ENCODE measurements at regions not wholly inside any gene's neighbourhood (a gene's known extent, or its start where the extent isn't known, plus 50 kb on each side); places are given as distances from the start of the nearest gene placed in this dataset.
"Not testable (repeated sequence)": the region's sequence is repeated elsewhere in the genome, so short reads cannot be mapped to it uniquely, and the experiment has no call there.

DNA sequence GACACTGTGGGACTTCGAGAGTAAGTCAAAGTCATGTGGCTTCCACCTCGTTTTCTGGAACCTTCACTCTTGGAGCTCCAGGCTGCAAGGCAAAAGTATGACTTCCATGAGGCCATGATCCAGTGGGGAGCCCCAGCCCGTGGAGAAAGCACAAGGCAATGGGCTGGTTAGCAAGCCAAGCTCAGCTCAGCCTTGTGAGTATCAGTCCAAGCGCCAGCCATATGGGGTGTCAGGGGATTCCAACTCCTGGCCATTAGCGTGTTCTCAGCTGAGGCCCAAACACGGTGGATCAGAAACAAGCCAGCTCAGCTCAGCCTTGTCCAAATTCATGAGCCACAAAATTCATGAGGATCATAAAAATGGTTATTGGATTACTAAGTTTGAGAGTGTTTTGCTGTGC lies 261.0 kb downstream of the RHOU start:
- DNase-seq: no peak

DNA sequence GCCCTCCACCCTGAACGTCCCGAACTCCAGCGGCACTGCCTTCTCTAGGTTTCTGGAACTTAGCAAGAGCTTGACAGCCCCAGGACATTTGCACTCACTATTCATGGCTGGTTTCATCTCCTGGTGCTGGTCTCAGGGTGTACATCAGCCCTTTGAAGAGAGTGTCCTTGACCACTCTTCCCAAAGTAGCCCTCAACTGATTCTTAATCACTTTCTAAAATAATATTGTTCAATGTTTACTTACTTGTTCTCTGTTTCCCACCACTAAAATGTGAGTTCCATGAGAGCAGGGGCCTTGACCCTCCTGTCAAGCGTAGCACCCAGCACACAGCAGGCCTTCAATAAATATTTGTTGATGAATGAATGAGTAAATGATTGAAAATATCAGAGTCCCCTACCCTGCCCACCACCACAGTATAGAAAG lies 262.5 kb downstream of the RHOU start:
- DNase-seq: no peak

GRCh38 chr1:228998179-228998578 lies 262.9 kb downstream of the RHOU start:
- DNase-seq: no peak

DNA sequence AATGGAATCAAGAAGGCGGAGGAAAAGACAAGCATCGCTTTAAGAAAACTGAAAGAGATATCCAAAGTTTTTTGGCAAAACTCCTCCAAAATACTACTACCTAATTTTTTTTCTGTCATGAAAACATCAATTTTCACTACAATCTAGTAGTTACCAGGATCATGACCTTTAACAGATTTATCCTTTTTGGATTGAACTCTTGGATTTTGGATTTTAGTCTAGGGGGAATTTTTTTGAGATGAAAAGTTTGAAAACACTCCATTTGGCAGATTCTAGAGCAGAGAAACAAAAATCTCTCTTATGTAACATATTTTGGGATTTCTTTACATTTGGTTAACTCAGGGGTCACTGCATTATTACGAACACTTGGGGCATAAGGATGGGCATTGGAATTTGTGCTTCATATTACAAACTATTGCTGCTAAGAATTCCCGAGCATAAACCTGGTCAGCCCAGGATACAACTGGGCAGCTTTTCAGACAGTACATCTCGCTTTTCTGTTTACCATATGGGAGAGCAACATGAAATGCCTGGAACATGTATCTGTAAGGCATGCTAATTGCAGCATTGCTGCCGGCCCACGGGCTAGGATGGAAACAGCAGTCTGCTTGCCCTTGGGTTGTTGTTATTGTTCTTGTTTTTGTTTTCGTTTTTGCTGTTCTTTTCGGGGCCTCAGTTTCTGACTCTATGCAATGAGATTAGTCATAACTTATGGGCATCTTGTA lies 264.3 kb downstream of the RHOU start:
- DNase-seq: no peak

- no peak for DNase-seq
Measured at GRCh38 chr1:229000187-229000586, 264.9 kb downstream of the RHOU start.

GRCh38 chr1:229001467-229002011 lies 266.3 kb downstream of the RHOU start:
- no peak for DNase-seq

DNA sequence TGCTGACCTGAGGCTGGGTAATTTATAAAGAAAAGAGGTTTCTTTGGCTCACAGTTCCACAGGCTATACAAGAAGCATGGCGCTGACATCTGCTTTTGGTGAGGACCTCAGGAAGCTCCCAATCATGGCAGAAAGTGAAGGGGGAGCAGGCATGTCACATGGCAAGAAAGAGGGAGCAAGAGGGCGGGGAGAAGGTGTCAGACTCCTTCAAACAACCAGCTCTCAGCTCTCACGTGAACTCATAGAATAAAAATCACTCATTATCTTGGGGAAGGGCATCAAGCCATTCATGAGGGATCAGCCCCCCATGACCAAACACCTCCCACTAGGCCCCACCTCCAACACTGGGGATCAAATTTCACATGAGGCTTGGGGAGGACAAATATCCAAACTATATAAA lies 266.8 kb downstream of the RHOU start:
- DNase-seq: no peak

- DNase-seq: no peak
Measured at GRCh38 chr1:229002451-229002960, 267.2 kb downstream of the RHOU start.

DNA sequence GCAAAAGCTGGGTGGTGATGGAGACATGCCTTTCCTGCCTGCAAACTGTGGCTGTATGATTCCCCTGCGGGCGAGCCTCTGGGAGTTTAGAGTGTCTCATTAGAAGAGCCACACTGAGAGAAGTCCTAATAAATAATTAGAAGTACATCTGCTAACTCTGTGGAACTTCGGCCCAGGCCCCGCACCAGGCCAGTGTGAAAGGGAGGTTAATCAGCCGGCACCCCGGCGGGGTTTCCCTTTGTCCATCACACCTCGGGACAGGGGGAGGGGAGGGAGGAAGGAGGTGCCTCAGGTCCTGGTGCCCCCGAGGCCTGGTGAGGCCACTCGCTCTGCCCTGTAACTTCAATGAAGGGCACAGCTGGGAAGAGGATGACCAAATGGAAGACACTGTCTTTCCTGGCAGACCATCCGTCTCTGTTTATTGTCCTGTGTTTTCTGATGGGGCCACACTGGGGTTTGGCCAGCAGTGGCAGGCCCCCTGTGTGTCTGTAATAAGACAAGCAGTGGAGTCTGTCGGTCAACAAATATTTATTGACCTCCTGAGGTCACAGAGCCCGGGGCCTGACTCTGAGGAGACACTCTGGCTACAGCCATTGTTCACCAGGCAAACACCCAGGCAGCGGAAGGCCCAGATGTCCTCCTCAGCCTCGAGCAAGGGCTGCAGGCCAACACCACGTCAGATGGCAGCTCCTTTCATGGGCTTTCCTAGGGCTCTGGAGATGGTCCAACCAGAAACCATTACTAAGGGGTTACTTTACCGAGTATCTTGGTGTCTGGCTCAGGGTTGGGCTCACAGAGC lies 267.5 kb upstream of the RAB4A start:
- no peak for DNase-seq

DNA sequence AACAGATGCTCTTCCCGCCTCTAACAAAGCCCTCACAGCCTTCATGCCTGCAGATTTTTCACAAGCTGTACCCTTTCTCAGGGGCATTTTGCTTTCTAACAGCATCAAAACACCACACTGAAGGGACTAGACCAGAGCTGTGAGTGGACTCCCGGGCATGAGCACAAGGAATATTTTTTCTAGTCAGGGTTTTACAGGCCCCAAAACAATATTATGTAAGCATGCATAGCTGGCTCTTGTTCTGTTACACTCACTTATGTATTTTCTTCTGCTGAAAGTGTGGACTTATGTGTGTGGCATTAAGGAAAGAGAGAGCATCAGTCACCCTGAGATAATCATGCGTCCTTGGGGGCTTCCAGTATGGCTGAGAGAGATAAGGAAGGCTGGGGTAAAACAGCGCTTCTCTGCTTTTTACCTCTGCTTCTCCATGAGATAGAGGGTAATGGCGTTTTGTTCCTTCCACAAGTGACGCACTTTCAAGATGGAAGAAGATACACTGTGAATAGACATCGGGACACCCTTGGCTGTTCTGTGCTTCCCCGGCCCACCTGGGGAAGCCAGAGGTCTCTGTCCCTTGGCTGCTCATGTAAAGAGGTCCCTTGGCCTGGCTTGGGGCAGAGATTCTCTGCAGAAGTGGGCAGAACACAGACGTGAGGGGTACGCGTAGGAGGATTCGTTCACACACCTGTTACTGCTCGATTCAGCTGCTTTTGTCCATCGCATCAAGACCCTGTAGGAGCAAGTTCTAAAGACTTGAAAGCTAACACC lies 266.7 kb upstream of the RAB4A start:
- DNase-seq: no peak

GRCh38 chr1:229005097-229005496 lies 265.8 kb upstream of the RAB4A start:
- DNase-seq: no peak

DNA sequence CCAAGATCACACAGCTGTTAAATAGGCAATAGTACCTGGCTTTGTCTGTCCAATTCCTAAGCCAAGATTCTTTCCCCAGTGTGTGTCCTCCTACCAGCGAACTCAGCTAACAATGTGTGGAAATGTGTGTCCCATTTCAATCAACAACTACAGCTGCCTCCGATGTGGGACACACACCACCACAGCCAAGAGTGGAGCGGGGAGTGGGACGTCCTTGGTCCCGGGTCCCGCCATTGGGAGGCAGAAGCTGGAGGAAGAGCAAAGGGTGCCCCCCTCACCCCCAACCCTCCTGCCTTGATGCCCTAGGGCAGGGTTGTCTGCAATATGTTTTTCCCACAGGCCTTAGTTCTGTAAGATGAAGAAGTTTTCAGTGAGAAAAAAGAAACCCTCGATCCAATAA lies 265.4 kb upstream of the RAB4A start:
- no peak for DNase-seq

GRCh38 chr1:229006121-229006870 lies 264.6 kb upstream of the RAB4A start:
- DNase-seq: no peak

GRCh38 chr1:229007167-229007566 lies 263.7 kb upstream of the RAB4A start:
- no peak for DNase-seq

- no peak for DNase-seq
Measured at GRCh38 chr1:229007701-229008100, 263.2 kb upstream of the RAB4A start.

GRCh38 chr1:229008347-229008746 lies 262.6 kb upstream of the RAB4A start:
- not testable (repeated sequence) for DNase-seq

DNA sequence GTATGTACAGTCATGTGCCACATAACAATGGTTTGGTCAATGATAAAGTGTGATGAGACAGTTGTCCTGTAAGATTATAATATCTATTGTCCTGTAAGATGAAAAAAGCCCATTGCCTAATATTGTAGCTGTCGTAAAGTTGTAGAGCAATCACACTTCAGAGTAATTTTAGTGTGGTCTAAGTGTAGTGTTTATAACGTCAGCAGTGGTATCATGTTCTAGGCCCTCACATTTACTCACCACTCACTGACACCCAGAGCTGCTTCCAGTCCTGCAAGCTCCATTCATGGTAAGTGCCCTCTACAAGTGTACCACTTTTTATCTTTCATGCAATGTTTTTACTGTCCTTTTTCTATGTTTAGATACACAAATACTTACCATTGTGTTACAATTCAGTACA lies 259.9 kb upstream of the RAB4A start:
- DNase-seq: no peak

GRCh38 chr1:229012823-229013222 lies 258.1 kb upstream of the RAB4A start:
- no peak for DNase-seq

DNA sequence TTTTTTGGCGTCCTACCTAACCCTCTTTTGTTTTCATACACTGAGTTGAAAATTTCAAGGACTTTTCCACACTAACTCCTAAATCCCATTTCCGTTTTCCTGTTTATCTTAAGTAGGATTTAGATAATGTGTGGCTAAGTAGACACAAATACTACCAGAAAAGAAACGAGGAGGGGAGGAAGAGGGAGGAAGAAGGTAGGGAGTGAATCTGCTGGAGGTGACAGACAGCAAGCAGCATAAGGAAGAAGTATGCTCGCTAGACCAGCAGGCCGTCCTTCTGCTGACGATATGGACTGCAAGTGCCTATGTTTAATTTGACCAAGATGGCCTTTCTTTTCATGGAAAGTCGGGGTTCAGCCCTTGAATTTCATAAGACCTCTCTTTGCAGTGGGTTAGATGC lies 256.9 kb upstream of the RAB4A start:
- no peak for DNase-seq

DNA sequence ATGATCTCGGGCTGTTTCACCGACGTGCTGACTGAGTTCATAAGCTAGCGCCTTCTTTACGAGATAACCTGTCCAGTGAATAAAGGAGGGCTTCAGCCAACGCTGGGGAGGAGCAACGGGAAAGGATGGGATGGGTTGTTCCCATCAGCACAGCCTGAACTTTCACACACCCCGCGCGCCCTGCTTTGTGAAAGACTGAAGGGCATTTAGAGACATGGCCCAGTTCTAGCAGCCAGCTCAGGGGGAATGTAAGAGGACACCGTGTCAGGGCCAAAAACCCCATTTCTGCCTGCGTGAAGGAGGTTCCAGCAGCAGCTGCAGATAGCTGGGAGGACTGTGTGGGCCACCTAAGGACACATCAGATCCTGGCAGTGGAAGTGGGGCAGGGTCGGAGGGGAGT lies 255.1 kb upstream of the RAB4A start:
- DNase-seq: no peak

DNA sequence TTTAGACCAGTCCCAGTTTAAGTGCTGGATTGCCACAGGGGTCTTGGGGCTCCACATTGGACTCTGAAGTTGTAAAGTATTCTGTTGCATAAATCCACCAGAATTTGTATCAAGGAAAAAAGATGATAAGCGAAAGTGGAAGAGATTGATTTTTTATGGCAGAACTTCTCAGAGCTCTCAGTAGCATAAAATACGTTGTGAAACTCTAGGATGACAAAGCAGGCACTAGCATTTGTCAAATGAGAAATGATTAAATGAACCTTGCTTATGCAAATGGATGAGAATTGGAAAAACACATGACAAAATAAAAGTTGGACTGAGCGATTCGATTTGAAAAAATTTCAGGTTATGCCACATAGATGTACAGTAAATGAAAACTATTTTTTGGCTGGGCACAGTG lies 253.8 kb upstream of the RAB4A start:
- no peak for DNase-seq

DNA sequence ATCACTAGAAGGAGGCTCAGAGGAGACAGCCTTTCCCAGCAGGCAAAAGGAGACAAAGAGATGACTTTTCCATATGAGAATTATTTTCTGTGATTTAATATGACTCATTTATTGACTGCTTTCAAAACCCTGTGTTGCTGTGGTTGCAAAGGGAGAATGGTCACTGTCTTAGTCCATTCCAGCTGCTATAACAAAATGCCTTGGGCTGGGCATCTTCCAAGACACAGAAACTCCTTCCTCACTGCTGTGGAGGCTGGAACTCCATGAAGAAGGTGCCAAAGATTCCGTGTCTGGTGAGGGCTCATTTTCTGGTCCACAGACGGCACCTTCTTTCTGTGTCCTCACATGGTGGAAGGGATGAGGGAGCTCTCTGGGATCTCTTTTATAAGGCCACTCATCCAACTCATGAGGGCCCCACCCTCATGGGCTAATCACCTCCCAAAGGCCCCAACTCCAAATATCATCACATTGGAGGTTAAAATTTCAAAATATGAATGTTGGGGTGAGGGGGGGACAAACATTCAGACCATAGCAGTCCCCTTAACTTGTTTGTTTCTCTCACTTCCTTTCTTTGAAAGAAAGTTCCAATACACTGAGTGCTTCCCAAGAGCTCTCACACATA lies 252.1 kb upstream of the RAB4A start:
- DNase-seq: no peak

Measured in NCI-H1436 treated with DMSO at 0.1 percent for 48 hours (cell line).